NCI-H1105 (cell line): ENCODE measurements at regions not wholly inside any gene's neighbourhood (a gene's known extent, or its start where the extent isn't known, plus 50 kb on each side); places are given as distances from the start of the nearest gene placed in this dataset.

Experiments
- DNase-seq: peaks from one replicate; lab custom pipeline; 2025; lab: John Stamatoyannopoulos, UW

DNA sequence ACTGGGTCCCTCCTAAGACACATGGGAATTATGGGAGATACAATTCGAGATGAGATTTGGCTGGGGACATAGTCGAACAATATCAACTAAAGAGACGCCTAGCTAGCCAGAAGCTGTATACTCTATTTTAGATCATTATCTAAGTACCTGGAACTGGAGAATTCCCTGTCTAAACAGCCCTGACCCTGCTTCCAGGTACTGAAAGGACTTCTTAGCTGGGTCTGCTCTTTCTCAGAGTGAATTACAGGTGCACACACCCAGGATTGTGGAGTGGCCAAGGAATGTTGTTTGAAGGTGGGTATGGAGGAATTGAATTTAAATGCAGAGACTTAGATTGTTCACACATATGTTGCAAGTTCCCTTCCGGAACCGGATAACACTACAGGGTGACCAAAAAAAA, 733.0 kb downstream of the RPS29 start:
- DNase-seq: no peak

DNA sequence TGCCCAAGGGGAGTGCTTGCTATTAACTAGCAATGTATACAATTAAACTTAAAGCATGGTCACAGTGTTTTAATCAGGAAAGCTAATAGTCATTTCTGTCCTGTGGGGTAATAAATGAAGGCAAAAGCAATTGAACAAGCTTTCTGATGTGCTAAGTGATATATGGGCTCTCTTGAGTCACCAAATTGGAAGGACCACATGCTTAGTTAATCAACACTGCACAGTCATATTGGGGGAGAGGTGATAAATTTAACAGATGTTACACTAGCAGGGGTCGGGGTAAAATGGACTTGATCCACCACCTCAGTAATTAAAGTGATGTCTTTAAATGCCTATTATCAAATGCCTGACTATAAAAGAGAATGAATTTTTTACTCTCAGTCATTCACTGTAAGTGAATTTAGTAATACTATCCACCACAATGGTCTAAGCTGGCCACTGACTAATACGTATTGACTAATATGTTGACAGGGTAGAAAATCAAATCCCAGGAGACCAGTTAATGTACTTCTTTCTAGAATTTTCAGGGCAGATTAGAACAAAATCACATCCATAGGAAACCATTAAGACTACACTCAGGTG, 736.3 kb downstream of the RPS29 start:
- no peak for DNase-seq

DNA sequence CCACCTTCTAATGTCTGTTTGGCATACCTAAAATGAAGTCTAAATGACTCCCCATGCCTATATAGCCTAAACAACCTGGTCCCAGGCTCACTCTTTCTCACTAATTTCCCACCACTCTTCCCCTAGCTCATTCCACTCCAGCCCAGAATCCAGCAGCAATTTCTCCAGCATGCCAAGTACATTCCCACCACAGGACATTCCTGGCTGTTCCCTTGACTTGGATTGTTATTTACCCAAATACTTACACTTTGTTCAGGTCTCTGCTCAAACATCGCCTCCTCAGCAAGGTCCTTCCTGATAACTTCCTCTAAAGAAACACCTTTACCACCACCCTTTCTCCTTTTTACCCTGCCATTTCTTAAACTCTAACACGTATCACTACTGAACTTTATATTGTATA, 743.4 kb downstream of the RPS29 start:
- no peak for DNase-seq

DNA sequence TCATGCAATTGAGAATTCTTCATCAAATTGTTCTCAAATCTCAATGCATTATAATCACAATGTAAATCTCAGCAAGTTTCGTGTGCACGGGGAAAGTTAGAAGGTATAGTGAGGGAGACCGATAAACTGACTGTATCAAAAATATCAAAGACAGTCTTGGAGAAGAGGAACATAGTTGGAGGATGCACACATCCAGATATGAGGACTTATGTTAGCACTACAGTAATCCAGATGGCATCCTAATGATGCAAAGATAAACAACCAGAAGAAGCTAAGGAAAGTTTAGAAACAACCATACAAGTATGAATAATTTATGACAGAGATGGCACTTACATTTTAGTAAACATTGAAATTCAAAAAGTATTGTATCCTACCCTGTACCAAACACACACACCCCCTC, 760.1 kb downstream of the RPS29 start:
- no peak for DNase-seq

DNA sequence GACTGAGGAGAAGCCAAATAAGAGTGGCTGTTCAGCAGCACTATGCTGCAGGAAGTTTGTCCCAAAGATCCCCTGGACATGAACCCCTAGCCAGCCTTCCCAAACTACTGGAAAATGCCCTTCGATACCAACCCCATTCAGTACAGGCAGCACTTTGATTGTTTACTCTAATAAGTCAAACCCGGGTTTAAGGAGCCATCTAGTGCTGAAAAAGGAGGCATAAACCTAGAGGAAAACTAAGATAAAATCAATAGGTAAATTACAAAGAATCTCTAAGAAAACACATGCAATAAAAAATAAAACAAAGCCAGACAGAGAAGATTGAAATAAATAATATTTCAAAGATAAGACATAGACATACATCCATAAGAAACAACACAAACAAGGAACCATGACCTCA, 771.6 kb downstream of the RPS29 start:
- no peak for DNase-seq

DNA sequence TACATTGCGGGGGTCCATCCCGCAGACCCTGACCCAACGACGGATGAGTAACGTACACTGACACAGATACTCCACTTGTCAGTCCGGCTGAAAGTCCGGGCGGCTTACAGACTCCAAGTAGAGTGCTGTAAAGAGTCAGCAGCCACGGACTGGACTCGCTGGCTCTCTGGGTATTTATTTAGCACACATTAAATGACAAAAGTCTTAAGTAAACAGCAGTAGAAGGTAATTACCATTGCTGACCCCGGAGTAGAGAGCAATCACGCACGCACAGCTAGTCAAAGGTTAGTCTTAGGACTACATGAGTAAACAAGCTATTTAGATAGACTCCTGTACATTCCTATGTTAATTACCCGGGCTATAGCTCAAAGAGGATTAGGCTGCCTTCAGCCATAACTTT, 780.9 kb downstream of the RPS29 start:
- no peak for DNase-seq

DNA sequence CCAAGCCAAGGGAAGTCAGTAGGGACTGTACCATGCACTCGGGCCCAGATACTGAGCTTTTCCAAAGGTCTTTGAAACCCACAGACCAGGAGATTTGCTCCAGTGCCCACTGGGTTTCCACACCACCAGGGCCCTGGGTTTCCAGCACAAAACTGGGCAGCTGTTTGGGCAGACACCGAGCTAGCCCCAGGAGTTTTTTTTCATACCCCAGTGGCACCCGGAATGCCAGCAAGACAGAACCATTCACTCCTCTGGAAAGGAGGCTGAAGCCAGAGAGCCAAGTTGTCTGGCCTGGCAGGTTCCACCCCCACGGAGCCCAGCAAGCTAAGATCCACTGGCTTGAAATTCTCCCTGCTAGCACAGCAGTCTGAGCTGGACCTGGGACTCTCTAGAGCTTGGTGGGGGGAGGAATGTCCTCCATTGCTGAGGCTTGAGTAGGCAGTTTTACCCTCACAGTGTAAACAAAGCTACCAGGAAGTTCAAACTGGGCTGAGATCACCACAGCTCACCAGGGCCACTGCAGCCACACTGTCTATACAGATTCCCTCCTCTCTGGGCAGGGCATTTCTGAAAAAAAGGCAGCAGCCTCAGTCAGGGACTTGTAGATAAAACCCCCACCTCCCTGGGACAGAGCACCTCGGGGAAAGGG, 793.7 kb downstream of the RPS29 start:
- DNase-seq: no peak

DNA sequence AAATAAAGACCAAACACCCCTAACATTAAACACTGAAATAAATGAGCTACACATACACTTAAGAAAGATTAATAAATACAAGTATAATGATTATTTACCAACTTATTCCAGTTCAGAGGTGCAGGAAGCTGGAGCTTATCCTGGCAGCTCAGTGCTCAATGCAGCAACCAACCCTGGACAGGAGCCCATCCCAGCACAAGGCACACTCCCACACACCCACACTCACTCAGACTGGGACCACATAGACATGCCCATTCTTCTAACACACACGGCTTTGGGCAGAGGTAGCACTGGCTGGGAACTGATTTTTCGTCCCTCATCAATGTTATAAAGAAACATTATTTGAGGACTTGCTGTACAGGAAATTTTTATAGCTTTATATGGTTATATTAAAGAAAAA, 797.4 kb downstream of the RPS29 start:
- DNase-seq: no peak

DNA sequence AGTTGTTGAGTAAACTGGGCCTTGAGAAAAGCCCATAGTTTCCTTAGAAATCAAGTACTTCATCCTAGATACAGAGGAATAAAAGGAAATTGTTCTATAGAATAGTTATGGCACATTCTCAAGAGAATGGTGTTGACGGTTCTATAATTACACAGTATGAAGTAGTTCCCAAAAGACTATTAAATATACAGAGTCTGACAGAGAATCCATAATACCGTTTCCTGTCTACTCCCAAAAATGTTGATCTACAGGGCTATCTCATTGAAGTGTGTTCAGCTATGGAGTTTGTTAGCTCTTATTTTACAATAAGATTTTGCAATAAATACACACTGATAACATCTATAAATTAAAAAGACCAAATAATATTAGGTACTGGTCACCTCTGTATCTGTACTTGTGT, 799.7 kb downstream of the RPS29 start:
- DNase-seq: no peak

DNA sequence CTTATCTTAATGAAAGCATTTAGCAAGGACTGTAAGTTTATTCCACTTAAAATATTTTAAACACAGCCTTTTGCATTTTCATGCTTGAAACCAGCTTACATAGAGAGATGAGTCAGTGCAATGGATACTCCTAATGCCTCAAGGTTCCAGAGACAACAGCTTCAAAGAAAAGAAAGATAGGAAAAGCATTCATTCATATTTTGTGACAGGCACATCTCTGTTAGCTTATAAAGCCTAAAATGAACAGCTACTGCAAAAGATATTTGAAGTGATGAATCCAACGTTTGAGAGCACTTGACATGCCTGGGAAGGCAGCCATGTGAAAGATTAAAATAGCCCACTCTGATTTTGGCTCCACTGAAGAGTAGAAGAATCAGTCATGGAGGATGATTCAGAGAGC, 814.5 kb downstream of the RPS29 start:
- DNase-seq: no peak

DNA sequence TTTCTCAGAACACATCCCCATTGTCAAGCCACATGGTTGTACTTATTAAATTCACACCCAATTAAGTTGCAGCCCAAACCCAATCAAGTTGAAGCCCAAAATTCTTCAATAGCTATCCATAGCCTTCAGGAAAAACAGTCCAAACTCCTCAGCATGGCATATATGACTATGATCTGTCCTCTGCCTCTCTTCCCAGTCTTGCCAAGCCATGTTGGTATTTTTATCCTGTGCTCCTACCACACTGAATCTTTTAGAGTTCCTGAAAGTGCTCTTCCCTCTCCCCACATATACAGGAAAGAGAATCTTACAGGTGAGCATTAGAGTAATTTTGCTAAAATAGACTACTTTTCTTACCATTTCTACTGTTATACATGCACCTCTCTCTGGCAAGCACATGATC, 834.9 kb downstream of the RPS29 start:
- DNase-seq: no peak

DNA sequence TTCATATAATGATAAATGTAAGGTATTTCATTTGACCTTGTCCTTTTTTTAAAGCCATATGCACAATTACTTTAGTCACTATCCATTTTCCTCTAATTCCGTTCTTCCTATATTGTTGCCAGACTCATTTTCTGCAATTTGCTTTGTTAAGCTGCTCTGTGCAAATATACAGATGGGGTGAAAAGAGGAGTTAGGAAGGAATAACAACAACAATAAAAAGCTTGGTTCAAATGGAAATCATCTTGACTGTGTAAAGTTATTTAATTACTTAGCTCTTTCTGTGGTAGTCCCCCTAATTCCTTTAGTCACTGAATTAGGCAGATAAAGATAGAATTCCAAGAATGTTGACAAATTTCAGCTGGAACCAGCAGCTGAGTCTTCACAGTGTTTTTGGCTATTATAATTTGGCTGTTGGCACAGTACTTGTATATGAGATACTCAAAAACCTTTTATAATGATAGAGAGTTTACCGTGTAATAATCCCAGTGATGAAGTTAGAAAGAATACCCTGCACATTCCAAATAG, 838.0 kb downstream of the RPS29 start:
- DNase-seq: no peak

DNA sequence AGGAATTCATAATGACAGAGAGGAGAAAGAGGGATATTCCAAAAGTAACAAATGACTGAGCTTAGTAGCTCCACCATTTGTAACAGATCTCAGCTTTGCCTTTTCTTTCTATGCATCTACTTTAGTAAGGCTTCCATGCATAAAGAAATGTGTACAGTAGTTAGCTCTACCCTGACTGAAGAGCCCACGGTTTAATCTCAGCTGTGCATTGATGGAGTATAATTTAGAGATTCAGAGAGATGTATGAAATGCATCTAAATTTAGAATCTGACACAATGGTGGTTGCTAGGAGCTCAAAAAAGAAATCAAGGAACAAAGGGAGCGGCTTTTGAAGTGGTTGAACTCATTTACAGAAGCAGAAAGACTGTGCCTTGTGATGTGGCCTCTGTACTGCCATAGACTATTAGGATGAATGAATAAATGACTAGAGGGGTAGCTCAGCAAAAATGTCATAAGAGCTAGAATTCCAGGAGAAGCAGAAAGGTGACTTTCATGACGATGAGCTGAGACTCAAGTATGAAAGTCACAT, 838.6 kb downstream of the RPS29 start:
- no peak for DNase-seq

DNA sequence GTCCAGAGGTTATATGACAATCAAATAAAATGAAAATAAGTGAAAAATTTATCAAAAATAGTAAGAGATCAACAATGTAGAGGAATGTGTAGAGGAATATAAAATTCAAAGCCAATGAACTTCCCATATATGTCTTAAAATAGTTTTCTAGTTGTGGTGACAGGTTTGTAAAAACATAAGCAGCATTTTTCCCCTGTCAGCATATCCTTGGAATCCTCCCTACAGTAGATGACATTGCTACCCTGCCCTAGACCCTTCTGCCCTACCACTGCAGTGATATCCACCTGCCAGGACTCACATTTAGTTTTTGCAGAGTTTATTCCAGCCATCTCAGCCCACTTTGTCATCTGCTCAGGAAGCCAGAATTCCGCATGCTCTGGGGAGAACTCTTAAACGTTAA, 842.0 kb downstream of the RPS29 start:
- no peak for DNase-seq

DNA sequence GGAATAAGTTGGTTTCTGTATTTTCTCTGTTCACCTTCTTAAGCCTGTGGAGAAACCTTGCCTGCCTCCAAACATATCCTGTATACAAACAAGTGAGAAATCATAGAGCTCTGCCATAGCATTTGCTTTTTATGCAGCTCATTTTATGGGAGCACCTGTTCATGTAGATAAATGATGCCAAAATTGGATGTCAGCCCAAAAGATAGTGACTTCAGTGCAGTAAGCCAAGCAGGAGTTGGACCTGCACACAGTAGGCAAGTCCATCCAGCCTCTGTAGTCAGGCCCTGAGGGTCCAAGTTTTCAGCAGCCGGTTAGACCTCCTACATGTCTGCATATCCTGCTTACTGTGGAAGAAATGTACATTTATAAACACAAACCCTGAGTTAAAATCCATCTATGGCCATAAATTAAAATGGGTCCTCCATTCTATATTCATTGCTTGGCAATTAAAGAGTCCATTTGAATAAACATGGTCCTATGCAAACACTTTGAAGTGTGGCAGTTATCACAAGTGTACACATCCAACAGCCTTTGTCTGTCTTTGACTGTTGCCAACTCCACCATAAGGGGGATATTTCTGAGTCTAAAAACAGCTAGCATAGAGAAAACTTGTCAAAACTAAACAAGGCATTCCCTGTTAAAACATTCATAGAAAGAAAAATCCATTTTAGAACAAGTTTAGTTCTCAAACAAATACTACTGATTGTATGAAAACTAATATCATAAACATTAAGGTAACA, 847.8 kb downstream of the RPS29 start:
- DNase-seq: peak; percentile 93

DNA sequence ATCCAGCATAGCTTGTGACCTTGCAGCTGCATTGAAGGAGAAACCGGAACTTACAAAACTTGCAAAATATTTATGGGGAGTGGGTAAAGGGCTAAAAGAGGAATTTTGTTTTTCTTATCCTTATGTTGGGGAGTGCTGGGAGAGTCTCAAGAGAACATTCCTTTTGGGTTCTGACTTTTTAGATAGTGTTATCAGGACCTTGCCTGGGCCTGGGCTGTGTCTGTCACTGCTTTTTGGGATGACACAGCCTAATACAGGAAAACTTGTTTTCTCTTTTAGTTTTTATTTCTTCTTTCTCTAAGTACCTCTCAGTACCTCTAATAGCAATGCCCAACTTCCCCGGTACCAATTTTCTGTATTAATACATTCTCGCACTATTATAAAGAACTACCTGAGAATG, 850.6 kb downstream of the RPS29 start:
- no peak for DNase-seq

DNA sequence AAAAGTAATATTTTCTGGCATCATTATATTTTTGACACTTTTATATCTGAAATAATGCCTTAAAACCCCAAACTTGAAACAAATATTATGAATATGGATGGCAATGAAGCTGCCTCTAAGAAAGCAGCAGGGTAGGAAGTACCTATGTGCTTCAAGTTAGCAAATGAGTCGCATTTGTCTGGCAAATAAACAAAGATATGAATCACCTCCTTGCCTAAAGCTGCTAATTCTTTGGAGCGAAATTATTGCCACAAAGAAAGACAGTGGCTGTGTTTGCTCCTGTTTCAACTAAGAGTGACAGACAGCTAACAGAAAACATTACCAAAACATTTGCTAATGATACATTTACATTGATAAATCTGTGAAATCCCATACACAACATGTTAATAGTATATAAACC, 854.9 kb downstream of the RPS29 start:
- DNase-seq: no peak

DNA sequence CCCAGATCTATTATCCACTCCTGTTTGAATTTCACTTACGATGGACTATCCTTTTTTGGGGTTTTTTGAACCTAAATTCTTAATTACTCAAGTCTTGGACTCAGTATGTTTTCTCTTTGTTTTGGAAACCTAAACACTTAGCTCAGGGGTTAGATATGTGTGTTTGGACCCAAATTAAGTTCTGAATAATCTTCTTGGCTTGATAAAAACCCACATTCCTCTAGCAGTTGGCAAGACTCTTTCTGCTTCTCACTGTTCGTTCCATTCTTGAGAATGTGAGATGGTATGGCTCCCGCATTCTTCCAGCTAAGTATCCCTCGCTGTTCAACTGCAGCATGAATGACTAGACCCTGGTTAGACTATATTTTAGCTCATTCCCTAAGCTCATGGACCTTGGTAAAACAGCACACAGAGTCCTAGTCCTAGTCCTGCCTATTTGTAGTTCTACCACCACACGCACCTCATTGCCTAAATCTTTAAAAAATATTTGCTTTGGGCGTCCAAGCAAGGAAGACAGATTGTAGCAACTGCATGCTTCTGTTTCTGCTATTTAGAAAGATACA, 860.0 kb downstream of the RPS29 start:
- DNase-seq: no peak

DNA sequence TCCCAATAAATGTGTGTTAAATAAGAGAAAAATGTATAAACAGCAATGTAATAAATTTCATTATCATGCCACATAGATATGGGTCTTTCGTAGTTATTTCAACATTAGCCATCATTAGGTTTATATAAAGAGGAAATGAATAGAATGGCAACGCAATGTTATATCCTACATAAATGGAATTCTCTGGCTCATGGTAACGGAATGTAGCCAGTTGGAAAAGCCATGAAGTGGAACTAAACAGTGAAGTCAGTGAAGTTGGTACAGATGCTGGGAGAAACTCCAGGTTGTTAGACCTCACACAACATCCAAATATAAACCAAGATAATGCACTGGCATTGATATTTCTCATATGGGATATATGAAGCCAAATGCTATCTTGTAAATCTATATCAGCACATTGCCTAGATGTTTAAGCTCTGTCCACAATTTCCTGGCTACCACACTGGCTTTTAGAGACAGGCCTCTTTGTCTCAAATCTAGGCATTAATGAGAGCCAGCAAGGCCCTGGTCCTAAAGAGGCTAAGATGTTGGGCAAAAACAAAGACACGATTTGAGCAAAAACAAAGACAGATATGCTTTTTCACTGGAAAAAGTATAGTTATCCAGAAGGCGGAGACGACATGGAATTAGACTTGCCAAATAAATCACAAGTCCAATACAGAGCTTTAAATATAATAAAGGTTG, 861.0 kb downstream of the RPS29 start:
- no peak for DNase-seq

DNA sequence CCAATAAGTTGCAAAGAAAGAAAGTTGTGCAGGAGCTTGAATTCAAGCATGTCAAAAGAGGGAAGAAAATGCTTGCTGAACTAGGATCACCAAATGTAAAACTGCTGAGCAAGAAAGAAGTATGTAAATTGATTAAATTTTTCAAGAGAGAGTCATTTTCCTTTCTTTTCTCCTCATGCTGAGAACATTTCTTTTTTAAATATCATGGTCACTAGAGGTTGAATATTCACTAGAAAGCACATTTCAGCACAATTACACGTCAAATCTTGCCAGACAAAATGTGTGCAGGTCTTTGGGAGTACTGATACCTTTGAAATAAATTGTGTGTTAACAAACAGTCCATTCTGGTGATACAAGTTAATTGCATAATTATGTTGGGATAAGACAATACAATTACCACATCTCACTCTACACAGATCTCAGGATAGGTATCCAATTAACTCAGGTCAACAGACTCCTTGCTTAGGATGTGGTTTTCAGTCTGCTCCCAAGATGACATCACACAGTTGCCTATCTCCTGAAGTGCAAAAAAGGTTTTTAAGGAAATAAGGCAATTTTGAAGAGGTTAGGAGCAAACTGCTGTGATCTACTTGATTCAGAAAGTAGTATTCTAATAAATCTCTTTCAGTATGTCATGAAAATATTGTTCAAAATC, 862.2 kb downstream of the RPS29 start:
- no peak for DNase-seq

DNA sequence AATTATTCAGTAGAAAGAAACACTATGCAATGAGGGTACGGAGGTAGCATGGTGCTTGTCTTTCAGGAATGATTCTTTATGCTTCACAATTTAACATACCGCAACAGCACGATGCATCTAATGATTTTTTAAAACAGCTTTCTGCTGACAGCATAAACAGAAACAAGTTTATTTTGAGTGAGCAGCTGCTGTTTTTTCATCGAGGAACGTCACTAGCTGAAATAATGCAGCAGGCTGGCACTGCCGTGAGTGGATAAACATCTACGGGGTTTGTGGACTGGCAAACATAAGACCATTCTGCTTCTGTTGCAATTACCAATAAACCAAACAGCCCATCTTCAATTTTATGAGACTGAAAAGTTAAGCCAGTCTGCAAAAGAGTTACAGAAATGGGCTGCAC, 871.8 kb downstream of the RPS29 start:
- DNase-seq: no peak

DNA sequence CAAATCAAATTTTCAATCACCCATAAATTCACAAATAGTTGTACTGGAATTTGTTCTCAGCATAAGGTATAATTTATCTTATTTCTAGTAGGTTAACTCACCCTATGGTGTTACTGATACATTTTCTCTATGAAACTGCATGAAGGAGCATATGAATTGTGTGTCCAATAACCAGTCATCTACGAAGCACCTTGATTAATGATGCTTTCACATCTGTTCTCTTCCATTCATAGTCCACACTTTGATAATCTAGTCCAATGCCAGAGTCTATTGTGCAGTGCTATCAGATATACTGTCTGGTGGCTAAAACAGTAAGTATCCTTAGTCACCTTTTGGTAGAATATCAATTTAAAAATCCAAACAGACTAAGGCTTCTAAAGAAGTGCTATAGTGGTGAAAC, 876.0 kb downstream of the RPS29 start:
- DNase-seq: no peak
